GM21825 (cell line): ENCODE measurements at regions not wholly inside any gene's neighbourhood (a gene's known extent, or its start where the extent isn't known, plus 50 kb on each side); places are given as distances from the start of the nearest gene placed in this dataset.

Experiments
- ATAC-seq: cut with Tn5 transposase; IDR thresholded peaks from one replicate; pipeline ENCODE4 v1.9.1; 2021; ENCODE audit warnings: mild to moderate bottlenecking, moderate library complexity; ENCODE audit not compliant: unreplicated experiment

- ATAC-seq, result no peak
Measured at GRCh38 chr9:87084407-87084806, 137.1 kb upstream of the GAS1 start.

DNA sequence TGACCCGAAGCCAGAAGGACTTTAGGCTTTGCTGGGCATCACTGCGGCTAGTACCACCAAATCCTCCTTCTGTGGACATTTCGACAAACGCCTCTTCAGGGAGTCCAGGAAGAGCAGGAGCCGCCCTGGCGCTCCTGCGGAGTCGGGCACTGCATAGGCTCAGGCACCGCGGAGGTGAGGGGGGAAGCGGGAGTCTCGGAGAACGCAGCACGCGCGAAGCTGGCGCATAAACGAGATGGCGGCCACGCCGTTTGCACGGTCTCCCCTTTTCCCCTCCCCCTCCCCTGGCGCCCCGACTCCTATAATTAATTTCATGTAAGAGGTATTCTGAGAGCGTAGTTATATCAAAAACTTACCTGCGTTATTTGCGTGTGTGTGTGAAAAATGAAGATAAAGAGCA lies 137.8 kb upstream of the GAS1 start:
- no peak for ATAC-seq

GRCh38 chr9:87085521-87085920 lies 138.2 kb upstream of the GAS1 start:
- no peak for ATAC-seq

DNA sequence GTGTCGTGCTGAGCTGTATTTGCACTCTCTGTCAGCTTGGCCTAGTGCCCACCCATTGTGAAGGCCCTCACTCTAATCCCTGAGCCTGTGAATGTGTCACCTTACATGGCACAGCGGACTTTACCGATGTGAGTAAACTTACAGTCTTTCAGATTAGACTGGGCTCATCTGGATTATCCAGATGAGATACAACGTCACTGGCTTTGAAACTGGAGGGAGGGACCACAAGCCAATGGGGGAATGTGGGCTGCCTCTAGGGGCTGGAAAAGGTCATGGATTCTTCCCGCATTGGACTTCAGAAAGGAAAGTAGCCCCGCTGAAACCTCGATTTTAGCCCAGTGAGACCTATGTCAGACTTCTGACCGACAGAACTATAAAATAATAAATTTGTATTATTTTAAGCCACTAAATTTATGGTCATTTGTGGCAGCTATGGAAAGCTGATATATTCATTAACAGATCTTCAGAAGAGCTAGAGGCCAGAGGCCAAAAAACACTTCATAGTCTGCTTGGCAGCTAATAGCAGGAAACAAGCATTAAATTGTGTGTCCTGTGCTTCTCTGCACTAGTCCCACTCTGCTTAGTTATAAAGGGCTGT lies 139.0 kb upstream of the GAS1 start:
- ATAC-seq, result no peak

GRCh38 chr9:87087197-87087596 lies 139.9 kb upstream of the GAS1 start:
- no peak for ATAC-seq

- ATAC-seq, result no peak
Measured at GRCh38 chr9:87088192-87088591, 140.9 kb upstream of the GAS1 start.

- no peak for ATAC-seq
Measured at GRCh38 chr9:87088621-87089365, 141.5 kb upstream of the GAS1 start.

DNA sequence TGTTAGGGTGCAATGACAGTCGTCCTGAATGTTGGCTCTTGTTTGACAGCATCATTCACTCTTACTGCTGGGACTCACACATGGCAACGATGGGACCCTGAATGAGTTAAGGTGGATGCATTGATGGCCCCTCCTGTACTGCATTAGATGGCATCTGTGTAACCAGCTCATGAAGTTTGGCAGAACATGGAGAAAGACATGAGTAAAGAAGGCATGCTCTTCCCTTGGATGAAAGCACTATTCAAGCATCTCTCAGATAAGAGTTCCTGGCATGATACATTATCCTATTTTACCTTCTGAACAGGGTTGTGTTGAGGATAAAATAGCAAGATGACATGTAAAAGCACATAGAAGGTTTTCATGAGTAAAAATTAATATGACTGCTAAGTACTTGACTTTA lies 142.2 kb upstream of the GAS1 start:
- ATAC-seq, result no peak

DNA sequence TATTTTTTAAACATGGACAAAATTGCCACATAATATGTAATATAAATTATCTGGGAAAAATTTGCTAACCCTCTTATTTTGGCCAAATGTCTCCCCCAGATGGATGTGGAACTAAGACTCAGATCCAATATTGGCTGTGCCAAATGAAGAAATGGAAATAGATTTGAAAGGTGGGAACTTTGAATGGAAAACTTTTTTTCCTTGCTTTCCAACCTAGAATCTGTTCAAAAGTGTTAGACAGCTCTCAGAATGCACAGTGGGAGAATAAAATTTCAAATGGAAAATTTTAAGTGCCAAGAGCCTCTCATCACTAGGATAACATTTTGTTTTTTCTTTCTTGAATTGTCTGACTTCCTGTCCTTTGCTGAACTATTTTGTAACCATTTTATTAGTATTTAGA lies 142.6 kb upstream of the GAS1 start:
- no peak for ATAC-seq

DNA sequence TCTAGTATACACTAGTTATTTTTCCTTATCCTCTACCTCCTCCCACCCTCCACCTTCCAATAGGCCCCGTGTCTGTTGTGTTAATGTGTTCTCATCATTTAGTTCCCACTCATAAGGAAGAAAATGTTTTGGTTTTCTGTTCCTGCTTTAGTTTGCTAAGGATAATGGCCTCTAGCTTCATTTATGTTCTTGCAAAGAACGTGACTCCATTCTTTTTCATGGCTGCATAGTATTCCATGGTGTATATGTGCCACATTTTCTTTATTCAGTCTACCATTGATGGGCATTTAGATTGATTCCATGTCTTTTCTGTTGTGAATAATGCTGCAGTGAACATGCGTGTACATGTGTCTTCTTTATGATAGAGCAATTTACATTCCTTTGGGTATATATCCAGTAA lies 146.5 kb upstream of the GAS1 start:
- ATAC-seq, result no peak

- ATAC-seq, result no peak
Measured at GRCh38 chr9:87095951-87096350, 148.6 kb upstream of the GAS1 start.

GRCh38 chr9:87096506-87096905 lies 149.2 kb upstream of the GAS1 start:
- no peak for ATAC-seq

- ATAC-seq, result no peak
Measured at GRCh38 chr9:87097238-87097637, 149.9 kb upstream of the GAS1 start.

DNA sequence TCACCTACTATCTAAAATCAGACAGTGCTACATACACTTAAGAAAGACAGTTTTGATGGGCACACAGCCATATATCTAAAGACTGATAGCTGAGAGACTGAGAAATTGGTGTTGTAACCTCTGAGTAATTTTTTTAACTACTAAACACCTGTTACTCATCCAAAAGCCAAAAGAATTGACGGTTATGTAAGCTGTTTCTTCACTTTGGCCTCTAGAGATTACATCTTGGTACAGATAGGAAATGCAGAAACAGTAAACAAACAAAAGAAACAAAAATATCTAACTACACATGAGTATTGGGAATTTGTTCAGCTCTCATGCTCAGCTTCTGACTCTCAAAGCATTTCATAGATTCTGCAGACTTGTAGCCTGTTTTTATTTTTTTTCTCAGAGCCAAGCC lies 152.1 kb upstream of the GAS1 start:
- no peak for ATAC-seq

GRCh38 chr9:87100001-87100400 lies 152.7 kb upstream of the GAS1 start:
- no peak for ATAC-seq

DNA sequence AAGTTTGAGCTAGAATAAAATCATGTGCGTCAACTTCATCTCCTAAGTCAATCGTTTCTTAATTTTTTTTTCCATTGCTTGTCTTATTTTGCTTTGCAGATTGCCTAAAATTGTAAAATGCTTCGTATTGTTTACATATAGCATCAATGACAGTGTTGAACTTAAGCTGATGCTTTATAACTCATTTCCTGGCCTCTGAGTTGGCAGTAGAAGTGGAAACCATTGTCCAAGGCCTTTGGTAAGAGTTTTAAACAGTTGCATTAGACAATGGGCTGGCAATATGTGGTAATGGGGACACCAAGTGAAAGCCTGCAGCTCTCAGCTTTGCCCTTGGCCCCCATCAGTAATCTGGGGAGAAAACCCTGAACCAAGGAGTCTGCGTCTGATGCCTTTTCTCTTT lies 154.8 kb upstream of the GAS1 start:
- ATAC-seq, result no peak

DNA sequence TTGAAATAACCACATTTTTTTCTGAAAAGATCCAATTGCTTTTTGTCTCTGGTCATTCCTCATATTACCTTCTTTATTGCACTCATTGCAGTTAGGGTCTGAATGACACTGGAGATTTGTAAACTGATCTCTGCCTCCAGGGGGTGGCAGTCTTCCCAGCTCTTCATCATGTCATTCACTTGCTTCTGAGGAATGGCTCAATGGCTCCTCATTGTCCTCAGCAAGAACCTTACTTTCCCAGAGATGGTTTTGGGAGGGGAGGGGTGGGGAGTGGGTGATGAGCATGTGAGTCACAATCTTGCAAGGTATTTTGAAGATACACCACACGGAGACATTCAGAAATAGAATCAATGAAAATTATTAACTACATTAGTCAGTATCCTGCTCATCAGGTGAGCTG lies 159.8 kb upstream of the GAS1 start:
- ATAC-seq, result no peak

- ATAC-seq, result no peak
Measured at GRCh38 chr9:87108661-87109060, 161.4 kb upstream of the GAS1 start.

DNA sequence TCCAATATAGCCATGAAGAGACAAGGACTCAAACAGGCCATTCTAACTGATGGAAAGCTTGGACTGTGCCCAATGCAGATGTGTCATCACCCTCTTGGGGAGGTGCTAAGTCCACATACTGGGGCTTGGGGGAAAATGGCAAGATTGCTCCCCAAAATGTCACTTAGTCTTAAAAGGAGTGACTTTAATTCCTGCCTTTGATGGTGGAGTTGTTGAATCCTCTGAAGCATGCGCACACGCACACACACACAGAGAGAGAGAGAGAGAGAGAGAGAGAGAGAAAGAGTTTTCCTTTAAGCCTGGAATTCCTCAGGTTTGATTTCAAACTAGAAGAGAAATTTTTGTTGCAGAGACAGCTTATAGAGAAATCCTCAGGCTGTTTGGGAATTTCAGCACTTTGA lies 161.9 kb upstream of the GAS1 start:
- ATAC-seq, result no peak

GRCh38 chr9:87109851-87110250 lies 162.5 kb upstream of the GAS1 start:
- ATAC-seq, result no peak

DNA sequence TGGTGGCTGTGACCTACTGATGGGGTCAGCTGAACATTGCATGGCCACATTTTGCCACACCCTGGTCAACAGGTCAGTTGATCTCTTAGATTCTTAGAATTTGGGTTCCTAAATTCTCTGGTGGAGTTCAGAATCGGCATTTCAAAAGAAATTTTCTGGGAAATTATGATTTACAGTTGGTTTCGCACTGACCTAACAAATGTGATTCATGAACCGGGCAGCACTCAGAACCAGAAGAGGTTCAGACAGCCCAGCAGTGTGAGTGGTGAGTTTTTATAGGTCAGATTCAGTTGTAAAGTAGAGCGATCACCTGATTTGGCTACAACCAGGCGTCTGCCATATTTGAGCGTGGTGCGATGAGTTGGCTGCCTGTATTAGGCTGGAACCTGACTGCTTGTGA lies 163.7 kb upstream of the GAS1 start:
- ATAC-seq, result no peak

DNA sequence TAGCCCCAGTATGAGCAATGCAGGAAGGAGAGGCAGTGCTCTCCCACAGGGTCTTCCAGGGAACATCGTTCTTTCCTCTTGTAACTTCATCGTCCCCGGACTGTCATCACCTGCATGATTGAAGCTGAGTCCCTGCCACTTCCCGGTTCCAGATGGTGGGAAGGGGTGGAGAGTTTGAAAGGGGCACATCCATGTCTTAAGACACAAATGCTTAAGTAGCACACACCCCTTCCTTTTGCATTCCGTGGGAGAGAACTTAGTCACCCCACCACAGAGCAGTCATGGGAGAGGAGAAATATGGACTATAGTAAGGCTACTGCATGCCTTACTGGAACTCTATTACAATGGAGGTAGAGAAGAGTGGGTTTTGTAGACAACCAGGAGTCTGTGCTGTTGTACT lies 165.3 kb upstream of the GAS1 start:
- ATAC-seq, result no peak

- ATAC-seq, result no peak
Measured at GRCh38 chr9:87113874-87114273, 166.6 kb upstream of the GAS1 start.
